Astrocyte (in vitro differentiated cells and primary cell): ENCODE measurements at regions not wholly inside any gene's neighbourhood (a gene's known extent, or its start where the extent isn't known, plus 50 kb on each side); places are given as distances from the start of the nearest gene placed in this dataset.
"Not testable (repeated sequence)": the region's sequence is repeated elsewhere in the genome, so short reads cannot be mapped to it uniquely, and the experiment has no call there.

Experiments used
- DNase-seq: peaks from one replicate; pipeline ENCODE4 v3.0.0-alpha.2; 2010; ENCODE audit warnings: low read depth
- FAIRE-seq: peaks from 2 replicates; lab custom pipeline; 2011; peaks lifted over from hg19 to GRCh38; lab: Jason Lieb, UNC
- H2AFZ ChIP-seq: 2 replicates; pipeline ENCODE4 v1.6.0; 2012; ENCODE audit warnings: low read depth, low read length, inconsistent platforms
- H3K27ac ChIP-seq: 2 replicates; pipeline ENCODE4 v1.5.1; 2011; ENCODE audit warnings: low read depth, low read length, inconsistent platforms
- H3K27me3 ChIP-seq: 2 replicates; pipeline ENCODE4 v1.6.0; 2011; ENCODE audit warnings: low read length, inconsistent platforms; ENCODE audit not compliant: insufficient read depth
- H3K36me3 ChIP-seq: 2 replicates; pipeline ENCODE4 v1.5.1; 2011; ENCODE audit warnings: low read length, inconsistent platforms; ENCODE audit not compliant: insufficient read depth
- H3K4me1 ChIP-seq: 2 replicates; pipeline ENCODE4 v1.5.1; 2011; ENCODE audit warnings: low read length, inconsistent platforms; ENCODE audit not compliant: insufficient read depth
- H3K4me2 ChIP-seq: 2 replicates; pipeline ENCODE4 v1.6.0; 2012; ENCODE audit warnings: low read length, inconsistent platforms
- H3K4me3 ChIP-seq: 2 replicates; pipeline ENCODE4 v1.5.1; 2011; ENCODE audit warnings: low read depth, mild to moderate bottlenecking, low read length, inconsistent platforms; ENCODE audit not compliant: insufficient read depth
- H3K79me2 ChIP-seq: 2 replicates; pipeline ENCODE4 v1.6.0; 2012; ENCODE audit warnings: mild to moderate bottlenecking, low read length, inconsistent platforms; ENCODE audit not compliant: insufficient read depth
- H3K9ac ChIP-seq: 2 replicates; pipeline ENCODE4 v1.6.0; 2012; ENCODE audit warnings: mild to moderate bottlenecking, low read length, inconsistent platforms
- H3K9me3 ChIP-seq: 2 replicates; pipeline ENCODE4 v1.5.1; 2012; ENCODE audit warnings: low read depth, mild to moderate bottlenecking, low read length, inconsistent platforms; ENCODE audit not compliant: insufficient read depth
- H4K20me1 ChIP-seq: 2 replicates; pipeline ENCODE4 v1.6.0; 2012; ENCODE audit warnings: low read length, inconsistent platforms; ENCODE audit not compliant: insufficient read depth
- H3K27ac Mint-ChIP-seq: one replicate; pipeline ENCODE4 v1.8.0; 2021; ENCODE audit warnings: mild to moderate bottlenecking, mixed read lengths; ENCODE audit not compliant: unreplicated experiment
- H3K27me3 Mint-ChIP-seq: one replicate; pipeline ENCODE4 v1.8.0; 2021; ENCODE audit warnings: low read depth, mixed read lengths; ENCODE audit not compliant: unreplicated experiment
- H3K36me3 Mint-ChIP-seq: one replicate; pipeline ENCODE4 v1.8.0; 2021; ENCODE audit warnings: low read depth, mixed read lengths; ENCODE audit not compliant: unreplicated experiment
- H3K4me1 Mint-ChIP-seq: one replicate; pipeline ENCODE4 v1.8.0; 2021; ENCODE audit warnings: low read depth, mixed read lengths; ENCODE audit not compliant: unreplicated experiment
- H3K4me3 Mint-ChIP-seq: one replicate; pipeline ENCODE4 v1.8.0; 2021; ENCODE audit warnings: mild to moderate bottlenecking, moderate library complexity, mixed read lengths; ENCODE audit not compliant: unreplicated experiment
- H3K9me3 Mint-ChIP-seq: one replicate; pipeline ENCODE4 v1.8.0; 2021; ENCODE audit warnings: mild to moderate bottlenecking, mixed read lengths; ENCODE audit not compliant: unreplicated experiment
- EZH2 ChIP-seq: IDR thresholded peaks from 2 replicates; pipeline ENCODE4 v1.6.1; 2012; ENCODE audit warnings: mild to moderate bottlenecking, low read length, inconsistent platforms; ENCODE audit not compliant: insufficient read depth
- TF ChIP-seq, protein P1 (sequence below): IDR thresholded peaks from 2 replicates; pipeline ENCODE4 v1.5.1; 2011; ENCODE audit warnings: low read depth, mild to moderate bottlenecking, inconsistent platforms, low read length, moderate library complexity; ENCODE audit not compliant: insufficient read depth

DNA sequence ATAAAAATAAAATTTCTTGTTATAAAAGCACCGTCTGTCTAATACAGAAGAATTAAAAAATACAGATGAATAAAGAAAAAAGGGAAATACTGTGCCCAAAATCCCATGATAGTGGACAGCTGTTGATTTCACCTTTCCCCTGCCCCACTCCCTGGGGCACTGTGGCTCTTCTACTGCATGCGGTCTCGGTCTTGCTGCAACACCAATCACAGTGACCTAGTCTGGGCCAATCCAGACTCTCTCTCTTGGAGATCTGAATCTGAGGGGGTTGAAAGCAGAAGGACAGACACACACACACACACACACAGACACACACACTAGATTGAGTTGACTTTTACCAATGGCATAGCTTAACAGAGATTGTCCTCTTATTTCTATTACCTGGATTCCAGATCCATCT, 70.5 kb upstream of the FYN start:
- Histone ChIP-seq H3K4me2 (no peak overlapping the region), H3K4me3 (no peak overlapping the region), H2AFZ (no peak overlapping the region), H3K27ac (no peak overlapping the region), H3K36me3 (no peaks in the 10 kb centered on the region), H3K9ac (no peak overlapping the region), H3K4me1 (peaks cover under 1% of the 10 kb centered on the region), H3K79me2 (no peaks in the 10 kb centered on the region), H4K20me1 (no peaks in the 10 kb centered on the region), H3K9me3 (no peaks in the 10 kb centered on the region), H3K27me3 (no peaks in the 10 kb centered on the region)
- TF ChIP-seq, protein P1, sequence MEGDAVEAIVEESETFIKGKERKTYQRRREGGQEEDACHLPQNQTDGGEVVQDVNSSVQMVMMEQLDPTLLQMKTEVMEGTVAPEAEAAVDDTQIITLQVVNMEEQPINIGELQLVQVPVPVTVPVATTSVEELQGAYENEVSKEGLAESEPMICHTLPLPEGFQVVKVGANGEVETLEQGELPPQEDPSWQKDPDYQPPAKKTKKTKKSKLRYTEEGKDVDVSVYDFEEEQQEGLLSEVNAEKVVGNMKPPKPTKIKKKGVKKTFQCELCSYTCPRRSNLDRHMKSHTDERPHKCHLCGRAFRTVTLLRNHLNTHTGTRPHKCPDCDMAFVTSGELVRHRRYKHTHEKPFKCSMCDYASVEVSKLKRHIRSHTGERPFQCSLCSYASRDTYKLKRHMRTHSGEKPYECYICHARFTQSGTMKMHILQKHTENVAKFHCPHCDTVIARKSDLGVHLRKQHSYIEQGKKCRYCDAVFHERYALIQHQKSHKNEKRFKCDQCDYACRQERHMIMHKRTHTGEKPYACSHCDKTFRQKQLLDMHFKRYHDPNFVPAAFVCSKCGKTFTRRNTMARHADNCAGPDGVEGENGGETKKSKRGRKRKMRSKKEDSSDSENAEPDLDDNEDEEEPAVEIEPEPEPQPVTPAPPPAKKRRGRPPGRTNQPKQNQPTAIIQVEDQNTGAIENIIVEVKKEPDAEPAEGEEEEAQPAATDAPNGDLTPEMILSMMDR, result no peak
- TF ChIP-seq EZH2, result no peak
- Mint-ChIP-seq H3K4me3 (no peak overlapping the region), H3K36me3 (no peaks in the 10 kb centered on the region), H3K9me3 (no peaks in the 10 kb centered on the region), H3K4me1 (peaks cover 2% of the 10 kb centered on the region), H3K27me3 (no peaks in the 10 kb centered on the region), H3K27ac (no peak overlapping the region)
- FAIRE-seq (no peak), DNase-seq (no peak)

DNA sequence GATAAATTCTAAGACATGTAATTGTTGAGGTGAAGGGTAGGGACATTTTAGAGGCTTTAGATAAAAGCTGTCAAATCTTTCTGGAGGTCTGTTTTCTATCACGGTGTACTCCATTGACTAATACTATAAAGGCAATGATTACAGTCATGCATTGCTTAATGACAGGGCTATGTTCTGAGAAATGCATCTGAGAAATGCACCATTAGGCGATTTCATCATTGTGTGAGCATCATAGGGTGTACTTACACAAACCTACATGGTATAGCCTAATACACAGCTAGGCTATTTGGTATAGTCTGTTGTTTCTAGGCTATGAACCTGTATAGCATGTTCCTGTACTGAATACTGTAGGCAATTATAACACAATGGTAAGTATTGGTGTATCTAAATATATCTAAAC, 71.3 kb upstream of the FYN start:
- DNase-seq (no peak), FAIRE-seq (no peak)
- no peaks in the 10 kb centered on the region for H3K36me3 Mint-ChIP-seq
- Histone ChIP-seq H3K27me3 (no peaks in the 10 kb centered on the region), H3K9ac (no peak overlapping the region), H3K4me1 (no peaks in the 10 kb centered on the region), H4K20me1 (no peaks in the 10 kb centered on the region), H3K4me2 (no peak overlapping the region), H3K27ac (no peak overlapping the region), H3K36me3 (no peaks in the 10 kb centered on the region), H3K79me2 (no peaks in the 10 kb centered on the region), H3K4me3 (no peak overlapping the region), H3K9me3 (no peaks in the 10 kb centered on the region), H2AFZ (no peak overlapping the region)
- H3K27ac Mint-ChIP-seq, result no peak overlapping the region
- no peaks in the 10 kb centered on the region for H3K9me3 Mint-ChIP-seq
- no peaks in the 10 kb centered on the region for H3K27me3 Mint-ChIP-seq
- TF ChIP-seq, protein P1, result no peak
- no peak for TF ChIP-seq EZH2
- no peaks in the 10 kb centered on the region for H3K4me1 Mint-ChIP-seq
- H3K4me3 Mint-ChIP-seq, result no peak overlapping the region

DNA sequence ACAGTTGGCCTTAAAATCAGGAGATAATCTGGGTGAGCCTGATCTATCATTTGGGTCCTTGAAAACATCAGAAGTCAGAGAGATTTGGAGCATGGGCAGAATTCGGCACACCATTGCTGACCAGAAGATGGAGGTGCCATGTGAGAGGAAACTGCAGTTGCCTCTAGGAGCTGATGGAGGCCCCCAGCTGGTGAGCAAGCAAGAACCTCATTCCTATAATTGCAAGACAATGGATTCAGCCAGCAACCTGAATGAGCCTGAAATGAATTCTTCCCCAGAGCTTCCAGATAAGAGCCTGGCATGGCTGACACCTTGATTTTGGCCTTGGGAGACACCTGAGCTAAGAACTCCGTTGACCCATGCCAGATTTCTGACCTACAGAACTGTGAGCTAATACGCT, 76.3 kb upstream of the FYN start:
- Mint-ChIP-seq H3K4me1 (peaks cover 2% of the 10 kb centered on the region), H3K27me3 (peaks cover 2% of the 10 kb centered on the region), H3K27ac (no peak overlapping the region), H3K36me3 (no peaks in the 10 kb centered on the region), H3K4me3 (no peak overlapping the region), H3K9me3 (no peaks in the 10 kb centered on the region)
- TF ChIP-seq, protein P1, result no peak
- TF ChIP-seq EZH2, result no peak
- Histone ChIP-seq H3K4me1 (no peaks in the 10 kb centered on the region), H3K79me2 (no peaks in the 10 kb centered on the region), H3K9me3 (no peaks in the 10 kb centered on the region), H3K27ac (no peak overlapping the region), H3K4me3 (no peak overlapping the region), H4K20me1 (no peaks in the 10 kb centered on the region), H3K9ac (no peak overlapping the region), H2AFZ (no peak overlapping the region), H3K27me3 (no peaks in the 10 kb centered on the region), H3K36me3 (no peaks in the 10 kb centered on the region), H3K4me2 (no peak overlapping the region)
- DNase-seq (no peak), FAIRE-seq (no peak)

DNA sequence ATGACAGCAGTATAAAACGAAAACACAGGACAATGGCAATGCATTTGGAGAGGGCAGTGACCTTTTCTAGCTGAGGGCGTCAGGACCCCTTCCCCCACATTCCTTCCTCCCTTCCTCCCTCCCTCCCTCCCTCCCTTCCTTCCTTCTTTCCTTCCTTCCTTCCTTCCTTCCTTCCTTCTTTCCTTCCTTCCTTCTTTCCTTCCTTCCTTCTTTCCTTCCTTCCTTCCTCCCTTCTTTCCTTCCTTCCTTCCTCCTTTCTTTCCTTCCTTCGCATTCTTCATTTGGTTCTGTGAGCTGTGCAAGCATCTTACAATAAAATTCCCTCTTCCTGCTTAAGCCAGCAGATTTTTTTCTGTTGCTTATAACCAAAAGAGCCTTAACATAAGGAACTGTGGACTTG, 76.7 kb upstream of the FYN start:
- not testable (repeated sequence) for FAIRE-seq, H3K27ac Mint-ChIP-seq, H3K36me3 Mint-ChIP-seq, H3K4me3 Mint-ChIP-seq, H3K9ac ChIP-seq, H2AFZ ChIP-seq, H3K9me3 Mint-ChIP-seq, H3K27me3 ChIP-seq, H3K27me3 Mint-ChIP-seq, H3K27ac ChIP-seq, H3K4me2 ChIP-seq, H3K79me2 ChIP-seq, H3K4me1 Mint-ChIP-seq, DNase-seq, H3K4me1 ChIP-seq, H3K4me3 ChIP-seq, H3K9me3 ChIP-seq, H4K20me1 ChIP-seq, H3K36me3 ChIP-seq
